ENCODE measurements at regions not wholly inside any gene's neighbourhood (a gene's known extent, or its start where the extent isn't known, plus 50 kb on each side); places are given as distances from the start of the nearest gene placed in this dataset.

GRCh38 chr1:29906927-29907326 lies 670.6 kb downstream of the PTPRU start:
- no peaks in the 10 kb centered on the region for H3K4me1 Mint-ChIP-seq (ENCODE audit: low read depth)
- no peak overlapping the region for H3K27ac Mint-ChIP-seq
- no peaks in the 10 kb centered on the region for H3K36me3 Mint-ChIP-seq (ENCODE audit: low read depth)
- no peak overlapping the region for H3K4me3 Mint-ChIP-seq
- H3K27me3 Mint-ChIP-seq: peaks cover 6% of the 10 kb centered on the region
- H3K9me3 Mint-ChIP-seq: no peaks in the 10 kb centered on the region
- intact Hi-C loops (cut with micrococcal nuclease): no loop called here

- Mint-ChIP-seq H3K4me1 (ENCODE audit: low read depth) (no peaks in the 10 kb centered on the region), H3K4me3 (no peak overlapping the region), H3K36me3 (ENCODE audit: low read depth) (no peaks in the 10 kb centered on the region), H3K27me3 (peaks cover 11% of the 10 kb centered on the region), H3K9me3 (no peaks in the 10 kb centered on the region), H3K27ac (no peak overlapping the region)
- intact Hi-C loops (cut with micrococcal nuclease): no loop called here
These were observed 667.3 kb downstream of the PTPRU start for GRCh38 chr1:29903548-29904166.

GRCh38 chr1:29901624-29902325 lies 665.5 kb downstream of the PTPRU start:
- Mint-ChIP-seq H3K27me3 (peaks cover 11% of the 10 kb centered on the region), H3K9me3 (no peaks in the 10 kb centered on the region), H3K27ac (no peak overlapping the region), H3K4me1 (ENCODE audit: low read depth) (peaks cover 9% of the 10 kb centered on the region), H3K36me3 (ENCODE audit: low read depth) (no peaks in the 10 kb centered on the region), H3K4me3 (no peak overlapping the region)
- intact Hi-C loops (cut with micrococcal nuclease): no loop called here

- Mint-ChIP-seq H3K4me3 (no peak overlapping the region), H3K27me3 (peaks cover 14% of the 10 kb centered on the region), H3K27ac (no peak overlapping the region), H3K4me1 (ENCODE audit: low read depth) (peaks cover 10% of the 10 kb centered on the region), H3K36me3 (ENCODE audit: low read depth) (no peaks in the 10 kb centered on the region), H3K9me3 (no peaks in the 10 kb centered on the region)
- intact Hi-C loops (cut with micrococcal nuclease): no loop called here
These were observed 664.4 kb downstream of the PTPRU start for GRCh38 chr1:29900712-29901111.

GRCh38 chr1:29900104-29900679 lies 663.9 kb downstream of the PTPRU start:
- H3K4me1 Mint-ChIP-seq (ENCODE audit: low read depth): peaks cover 10% of the 10 kb centered on the region
- intact Hi-C loops (cut with micrococcal nuclease): no loop called here
- no peaks in the 10 kb centered on the region for H3K36me3 Mint-ChIP-seq (ENCODE audit: low read depth)
- H3K27ac Mint-ChIP-seq: no peak overlapping the region
- no peak overlapping the region for H3K4me3 Mint-ChIP-seq
- peaks cover 18% of the 10 kb centered on the region for H3K27me3 Mint-ChIP-seq
- no peaks in the 10 kb centered on the region for H3K9me3 Mint-ChIP-seq

GRCh38 chr1:29896791-29897714 lies 660.7 kb downstream of the PTPRU start:
- no peaks in the 10 kb centered on the region for H3K36me3 Mint-ChIP-seq (ENCODE audit: low read depth)
- H3K27ac Mint-ChIP-seq: peak overlapping the region; percentile 1
- intact Hi-C loops (cut with micrococcal nuclease): no loop called here
- H3K27me3 Mint-ChIP-seq: peaks cover 14% of the 10 kb centered on the region
- H3K9me3 Mint-ChIP-seq: no peaks in the 10 kb centered on the region
- no peak overlapping the region for H3K4me3 Mint-ChIP-seq
- H3K4me1 Mint-ChIP-seq (ENCODE audit: low read depth): peaks cover 10% of the 10 kb centered on the region

GRCh38 chr1:29896300-29896699 lies 660.0 kb downstream of the PTPRU start:
- no peaks in the 10 kb centered on the region for H3K9me3 Mint-ChIP-seq
- no peak overlapping the region for H3K27ac Mint-ChIP-seq
- intact Hi-C loops (cut with micrococcal nuclease): no loop called here
- H3K36me3 Mint-ChIP-seq (ENCODE audit: low read depth): no peaks in the 10 kb centered on the region
- peaks cover 14% of the 10 kb centered on the region for H3K27me3 Mint-ChIP-seq
- H3K4me3 Mint-ChIP-seq: no peak overlapping the region
- H3K4me1 Mint-ChIP-seq (ENCODE audit: low read depth): peaks cover 10% of the 10 kb centered on the region

- Mint-ChIP-seq H3K4me1 (ENCODE audit: low read depth) (peaks cover 10% of the 10 kb centered on the region), H3K36me3 (ENCODE audit: low read depth) (no peaks in the 10 kb centered on the region), H3K9me3 (no peaks in the 10 kb centered on the region), H3K27me3 (peaks cover 14% of the 10 kb centered on the region), H3K27ac (no peak overlapping the region), H3K4me3 (no peak overlapping the region)
- intact Hi-C loops (cut with micrococcal nuclease): no loop called here
These were observed 658.9 kb downstream of the PTPRU start for GRCh38 chr1:29895201-29895600.

- intact Hi-C loops (cut with micrococcal nuclease): no loop called here
- no peaks in the 10 kb centered on the region for H3K9me3 Mint-ChIP-seq
- H3K36me3 Mint-ChIP-seq (ENCODE audit: low read depth): no peaks in the 10 kb centered on the region
- peaks cover 16% of the 10 kb centered on the region for H3K27me3 Mint-ChIP-seq
- H3K4me1 Mint-ChIP-seq (ENCODE audit: low read depth): peaks cover 10% of the 10 kb centered on the region
- H3K4me3 Mint-ChIP-seq: no peak overlapping the region
- H3K27ac Mint-ChIP-seq: no peak overlapping the region
These were observed 658.0 kb downstream of the PTPRU start for GRCh38 chr1:29894311-29894710.

GRCh38 chr1:29893806-29894205 lies 657.5 kb downstream of the PTPRU start:
- H3K27me3 Mint-ChIP-seq: peaks cover 15% of the 10 kb centered on the region
- no peak overlapping the region for H3K27ac Mint-ChIP-seq
- intact Hi-C loops (cut with micrococcal nuclease): no loop called here

GRCh38 chr1:29893046-29893723 lies 656.9 kb downstream of the PTPRU start:
- no peaks in the 10 kb centered on the region for H3K9me3 Mint-ChIP-seq
- H3K4me1 Mint-ChIP-seq (ENCODE audit: low read depth): peaks cover 10% of the 10 kb centered on the region
- no peak overlapping the region for H3K27ac Mint-ChIP-seq
- peaks cover 15% of the 10 kb centered on the region for H3K27me3 Mint-ChIP-seq
- H3K4me3 Mint-ChIP-seq: no peak overlapping the region
- intact Hi-C loops (cut with micrococcal nuclease): no loop called here
- no peaks in the 10 kb centered on the region for H3K36me3 Mint-ChIP-seq (ENCODE audit: low read depth)

More at GRCh38 chr1:29893806-29894205, 657.5 kb downstream of the PTPRU start:
- Mint-ChIP-seq H3K4me1 (ENCODE audit: low read depth) (peaks cover 10% of the 10 kb centered on the region), H3K36me3 (ENCODE audit: low read depth) (no peaks in the 10 kb centered on the region), H3K4me3 (no peak overlapping the region), H3K9me3 (no peaks in the 10 kb centered on the region)

GRCh38 chr1:29892247-29892646 lies 655.9 kb downstream of the PTPRU start:
- Mint-ChIP-seq H3K27me3 (peaks cover 15% of the 10 kb centered on the region), H3K27ac (no peak overlapping the region), H3K36me3 (ENCODE audit: low read depth) (no peaks in the 10 kb centered on the region), H3K4me3 (no peak overlapping the region), H3K4me1 (ENCODE audit: low read depth) (peaks cover 6% of the 10 kb centered on the region), H3K9me3 (no peaks in the 10 kb centered on the region)
- intact Hi-C loops (cut with micrococcal nuclease): no loop called here

GRCh38 chr1:29890201-29890959 lies 654.1 kb downstream of the PTPRU start:
- intact Hi-C loops (cut with micrococcal nuclease): no loop called here
- no peak overlapping the region for H3K27ac Mint-ChIP-seq
- H3K9me3 Mint-ChIP-seq: no peaks in the 10 kb centered on the region
- H3K27me3 Mint-ChIP-seq: peaks cover 8% of the 10 kb centered on the region
- H3K4me3 Mint-ChIP-seq: no peak overlapping the region
- no peaks in the 10 kb centered on the region for H3K4me1 Mint-ChIP-seq (ENCODE audit: low read depth)
- H3K36me3 Mint-ChIP-seq (ENCODE audit: low read depth): no peaks in the 10 kb centered on the region

All from dendritic cell treated with granulocyte-macrophage colony-stimulating factor and Interleukin-4, amounts not matched to agents 40 ng/mL and 50 ng/mL, for 4 days (primary cell).